Testis (tissue), 2 donors: ENCODE measurements at regions not wholly inside any gene's neighbourhood (a gene's known extent, or its start where the extent isn't known, plus 50 kb on each side); places are given as distances from the start of the nearest gene placed in this dataset.

Experiments used
- DNase-seq: peaks from one replicate; pipeline ENCODE4 v3.0.0-alpha.2; 2019
- H3K27ac ChIP-seq, 2 donors: fragments of 200-600 bp; sonication (generic); one replicate each; pipeline ENCODE4 v1.5.1; 2019
- H3K27me3 ChIP-seq: fragments of 200-600 bp; sonication (generic); one replicate; pipeline ENCODE4 v1.5.1; 2019
- H3K36me3 ChIP-seq: fragments of 200-600 bp; sonication (generic); one replicate; pipeline ENCODE4 v1.5.1; 2017; ENCODE audit warnings: low read depth; ENCODE audit errors: missing control alignments
- H3K4me1 ChIP-seq: fragments of 200-600 bp; sonication (generic); one replicate; pipeline ENCODE4 v1.5.1; 2019
- H3K4me3 ChIP-seq, 2 donors: fragments of 200-600 bp; sonication (generic); one replicate each; pipeline ENCODE4 v1.5.1; 2017 to 2019
- H3K9me3 ChIP-seq: fragments of 200-600 bp; sonication (generic); one replicate; pipeline ENCODE4 v1.5.1; 2017
- CTCF ChIP-seq, 3 experiments: fragments of 450-650 bp in 2 of 3; fragments of 200-600 bp in 1 of 3; sonication (generic) in 1 of 3; IDR thresholded peaks; one replicate each; pipeline ENCODE4 v1.5.1; 2016 to 2019; ENCODE audit warnings: antibody characterized with exemption in 3 of 3, mild to moderate bottlenecking in 2 of 3, moderate library complexity in 1 of 3
- POLR2A ChIP-seq: fragments of 450-650 bp; IDR thresholded peaks from one replicate; pipeline ENCODE4 v1.6.1; 2017; ENCODE audit warnings: antibody characterized with exemption, mild to moderate bottlenecking, moderate library complexity
- WGBS, 2 donors: methylation state at CpG; one replicate each; pipeline ENCODE4 v1.1.5; 2018; 5-methylcytosine and 5-hydroxymethylcytosine counted together
- intact Hi-C: fragments of 100-400 bp; cut with DNase I; formaldehyde crosslinking; loops from one replicate; pipeline ENCODE4 v1.15.1; 2023; ENCODE audit warnings: low total_unique reads

GRCh38 chr1:95321531-95321930 is 87.5 kb downstream of the RWDD3 start:
- intact Hi-C loops: no loop called here
- TF ChIP-seq CTCF (IDR thresholded peaks at IDR 0.05) (no peak), POLR2A (no peak)
- no peaks in the 10 kb centered on the region for H3K27me3 ChIP-seq
- H3K9me3 ChIP-seq: no peaks in the 10 kb centered on the region
- no peak for DNase-seq
- no peaks in the 10 kb centered on the region for H3K4me1 ChIP-seq
- 54 to 58% methylated on average over 3 of the region's 3 CpGs for WGBS, 2 donors
- H3K36me3 ChIP-seq: no peaks in the 10 kb centered on the region
- H3K4me3 ChIP-seq: no peak overlapping the region
- H3K27ac ChIP-seq: no peak overlapping the region

GRCh38 chr1:95323123-95323522 is 89.1 kb downstream of the RWDD3 start:
- no peaks in the 10 kb centered on the region for H3K27me3 ChIP-seq
- H3K4me1 ChIP-seq: no peaks in the 10 kb centered on the region
- H3K4me3 ChIP-seq: no peak overlapping the region
- H3K36me3 ChIP-seq: no peaks in the 10 kb centered on the region
- TF ChIP-seq CTCF (IDR thresholded peaks at IDR 0.05) (no peak), POLR2A (no peak)
- H3K9me3 ChIP-seq: no peaks in the 10 kb centered on the region
- intact Hi-C loops: no loop called here
- DNase-seq: no peak
- no peak overlapping the region for H3K27ac ChIP-seq
- 44 to 81% methylated on average over 1 of the region's 1 CpG for WGBS, 2 donors

GRCh38 chr1:95325349-95325748 is 91.3 kb downstream of the RWDD3 start:
- 92 to 95% methylated on average over 4 of the region's 4 CpGs for WGBS, 2 donors
- H3K27ac ChIP-seq: no peak overlapping the region

GRCh38 chr1:95326023-95326422 is 92.0 kb downstream of the RWDD3 start:
- no peaks in the 10 kb centered on the region for H3K9me3 ChIP-seq
- no peaks in the 10 kb centered on the region for H3K36me3 ChIP-seq
- no peak for DNase-seq
- H3K4me1 ChIP-seq: no peaks in the 10 kb centered on the region
- intact Hi-C loops: no loop called here
- no peak overlapping the region for H3K27ac ChIP-seq
- H3K4me3 ChIP-seq: no peak overlapping the region
- TF ChIP-seq CTCF (IDR thresholded peaks at IDR 0.05) (no peak), POLR2A (no peak)
- 70 to 76% methylated on average over 4 of the region's 4 CpGs for WGBS, 2 donors
- H3K27me3 ChIP-seq: no peaks in the 10 kb centered on the region

More at GRCh38 chr1:95325349-95325748, 91.3 kb downstream of the RWDD3 start:
- Histone ChIP-seq H3K27me3 (no peaks in the 10 kb centered on the region), H3K36me3 (no peaks in the 10 kb centered on the region), H3K4me1 (no peaks in the 10 kb centered on the region), H3K9me3 (no peaks in the 10 kb centered on the region), H3K4me3 (no peak overlapping the region)
- TF ChIP-seq CTCF (IDR thresholded peaks at IDR 0.05): no peak
- TF ChIP-seq POLR2A: no peak
- intact Hi-C loops: no loop called here
- no peak for DNase-seq

- H3K27ac ChIP-seq: peak overlapping the region in 1 of 2 donors; percentile 19
- no peaks in the 10 kb centered on the region for H3K36me3 ChIP-seq
- DNase-seq: no peak
- no peaks in the 10 kb centered on the region for H3K9me3 ChIP-seq
- H3K27me3 ChIP-seq: no peaks in the 10 kb centered on the region
- no peak overlapping the region for H3K4me3 ChIP-seq
- intact Hi-C loops: no loop called here
- TF ChIP-seq POLR2A (no peak), CTCF (IDR thresholded peaks at IDR 0.05) (no peak)
- H3K4me1 ChIP-seq: no peaks in the 10 kb centered on the region
- 41 to 78% methylated on average over 1 of the region's 1 CpG for WGBS, 2 donors
Measured at GRCh38 chr1:95332754-95333153, 98.7 kb downstream of the RWDD3 start.
